H1 (cell line): ENCODE measurements at regions not wholly inside any gene's neighbourhood (a gene's known extent, or its start where the extent isn't known, plus 50 kb on each side); places are given as distances from the start of the nearest gene placed in this dataset.

Source experiments
- BRCA1 ChIP-seq: IDR thresholded peaks from 2 replicates; pipeline ENCODE4 v1.6.1; 2012; ENCODE audit warnings: low read depth, low read length, improper control_type of control experiment
- CHD1 ChIP-seq: IDR thresholded peaks from 2 replicates; pipeline ENCODE4 v1.6.1; 2012; ENCODE audit warnings: low read depth, low read length, improper control_type of control experiment
- CTBP2 ChIP-seq: IDR thresholded peaks from 2 replicates; pipeline ENCODE4 v1.7.0; 2011; ENCODE audit warnings: borderline replicate concordance, mild to moderate bottlenecking, moderate library complexity, mixed read lengths, low read length; ENCODE audit not compliant: insufficient read depth, insufficient read length
- EZH2 ChIP-seq: fragments of 200-600 bp; sonication (generic); IDR thresholded peaks from 2 replicates; pipeline ENCODE4 v1.7.1; 2012; ENCODE audit warnings: low read depth, mild to moderate bottlenecking, moderate library complexity, low read length, inconsistent platforms; ENCODE audit not compliant: severe bottlenecking
- FOSL1 ChIP-seq: IDR thresholded peaks from 2 replicates; pipeline ENCODE4 v1.6.1; 2011; ENCODE audit warnings: mild to moderate bottlenecking, low read depth, low read length, moderate library complexity; ENCODE audit not compliant: insufficient read depth
- KDM4A ChIP-seq: IDR thresholded peaks from one replicate; pipeline ENCODE4 v1.7.1; 2012; ENCODE audit warnings: low read depth, mild to moderate bottlenecking, moderate library complexity, low read length, inconsistent platforms; ENCODE audit not compliant: severe bottlenecking
- RBBP5 ChIP-seq: IDR thresholded peaks from 2 replicates; pipeline ENCODE4 v1.7.1; 2012; ENCODE audit warnings: low read depth, mild to moderate bottlenecking, inconsistent platforms, low read length, moderate library complexity, borderline replicate concordance
- SP1 ChIP-seq: IDR thresholded peaks from 2 replicates; pipeline ENCODE4 v1.6.1; 2011; ENCODE audit warnings: low read depth, low read length
- TF ChIP-seq, protein P1 (sequence below): fragments of 300-600 bp; sonication (generic); IDR thresholded peaks from 2 replicates; pipeline ENCODE4 v1.7.1; 2012; ENCODE audit warnings: low read length, moderate library complexity, mild to moderate bottlenecking, inconsistent platforms; ENCODE audit not compliant: insufficient replicate concordance

DNA sequence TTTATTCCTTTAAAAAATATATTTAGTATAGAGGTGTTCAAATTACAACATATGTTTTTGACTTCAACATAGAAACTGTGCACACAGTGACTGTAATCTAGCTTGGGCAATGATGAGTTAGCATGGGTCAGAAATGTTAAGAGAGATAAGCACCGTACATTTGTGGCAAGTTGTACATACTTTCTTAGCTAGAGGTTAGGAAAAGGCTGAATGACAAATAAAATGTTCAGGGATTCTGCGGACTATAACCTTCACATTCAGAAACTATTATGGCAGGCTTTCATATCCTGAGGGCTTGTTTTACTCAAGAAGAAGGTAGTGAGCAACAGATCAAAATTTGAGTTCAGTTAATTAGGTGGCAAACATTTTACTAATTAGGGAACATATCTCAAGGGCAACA is 379.7 kb upstream of the EPHA6 start (continued):
- TF ChIP-seq, protein P1, sequence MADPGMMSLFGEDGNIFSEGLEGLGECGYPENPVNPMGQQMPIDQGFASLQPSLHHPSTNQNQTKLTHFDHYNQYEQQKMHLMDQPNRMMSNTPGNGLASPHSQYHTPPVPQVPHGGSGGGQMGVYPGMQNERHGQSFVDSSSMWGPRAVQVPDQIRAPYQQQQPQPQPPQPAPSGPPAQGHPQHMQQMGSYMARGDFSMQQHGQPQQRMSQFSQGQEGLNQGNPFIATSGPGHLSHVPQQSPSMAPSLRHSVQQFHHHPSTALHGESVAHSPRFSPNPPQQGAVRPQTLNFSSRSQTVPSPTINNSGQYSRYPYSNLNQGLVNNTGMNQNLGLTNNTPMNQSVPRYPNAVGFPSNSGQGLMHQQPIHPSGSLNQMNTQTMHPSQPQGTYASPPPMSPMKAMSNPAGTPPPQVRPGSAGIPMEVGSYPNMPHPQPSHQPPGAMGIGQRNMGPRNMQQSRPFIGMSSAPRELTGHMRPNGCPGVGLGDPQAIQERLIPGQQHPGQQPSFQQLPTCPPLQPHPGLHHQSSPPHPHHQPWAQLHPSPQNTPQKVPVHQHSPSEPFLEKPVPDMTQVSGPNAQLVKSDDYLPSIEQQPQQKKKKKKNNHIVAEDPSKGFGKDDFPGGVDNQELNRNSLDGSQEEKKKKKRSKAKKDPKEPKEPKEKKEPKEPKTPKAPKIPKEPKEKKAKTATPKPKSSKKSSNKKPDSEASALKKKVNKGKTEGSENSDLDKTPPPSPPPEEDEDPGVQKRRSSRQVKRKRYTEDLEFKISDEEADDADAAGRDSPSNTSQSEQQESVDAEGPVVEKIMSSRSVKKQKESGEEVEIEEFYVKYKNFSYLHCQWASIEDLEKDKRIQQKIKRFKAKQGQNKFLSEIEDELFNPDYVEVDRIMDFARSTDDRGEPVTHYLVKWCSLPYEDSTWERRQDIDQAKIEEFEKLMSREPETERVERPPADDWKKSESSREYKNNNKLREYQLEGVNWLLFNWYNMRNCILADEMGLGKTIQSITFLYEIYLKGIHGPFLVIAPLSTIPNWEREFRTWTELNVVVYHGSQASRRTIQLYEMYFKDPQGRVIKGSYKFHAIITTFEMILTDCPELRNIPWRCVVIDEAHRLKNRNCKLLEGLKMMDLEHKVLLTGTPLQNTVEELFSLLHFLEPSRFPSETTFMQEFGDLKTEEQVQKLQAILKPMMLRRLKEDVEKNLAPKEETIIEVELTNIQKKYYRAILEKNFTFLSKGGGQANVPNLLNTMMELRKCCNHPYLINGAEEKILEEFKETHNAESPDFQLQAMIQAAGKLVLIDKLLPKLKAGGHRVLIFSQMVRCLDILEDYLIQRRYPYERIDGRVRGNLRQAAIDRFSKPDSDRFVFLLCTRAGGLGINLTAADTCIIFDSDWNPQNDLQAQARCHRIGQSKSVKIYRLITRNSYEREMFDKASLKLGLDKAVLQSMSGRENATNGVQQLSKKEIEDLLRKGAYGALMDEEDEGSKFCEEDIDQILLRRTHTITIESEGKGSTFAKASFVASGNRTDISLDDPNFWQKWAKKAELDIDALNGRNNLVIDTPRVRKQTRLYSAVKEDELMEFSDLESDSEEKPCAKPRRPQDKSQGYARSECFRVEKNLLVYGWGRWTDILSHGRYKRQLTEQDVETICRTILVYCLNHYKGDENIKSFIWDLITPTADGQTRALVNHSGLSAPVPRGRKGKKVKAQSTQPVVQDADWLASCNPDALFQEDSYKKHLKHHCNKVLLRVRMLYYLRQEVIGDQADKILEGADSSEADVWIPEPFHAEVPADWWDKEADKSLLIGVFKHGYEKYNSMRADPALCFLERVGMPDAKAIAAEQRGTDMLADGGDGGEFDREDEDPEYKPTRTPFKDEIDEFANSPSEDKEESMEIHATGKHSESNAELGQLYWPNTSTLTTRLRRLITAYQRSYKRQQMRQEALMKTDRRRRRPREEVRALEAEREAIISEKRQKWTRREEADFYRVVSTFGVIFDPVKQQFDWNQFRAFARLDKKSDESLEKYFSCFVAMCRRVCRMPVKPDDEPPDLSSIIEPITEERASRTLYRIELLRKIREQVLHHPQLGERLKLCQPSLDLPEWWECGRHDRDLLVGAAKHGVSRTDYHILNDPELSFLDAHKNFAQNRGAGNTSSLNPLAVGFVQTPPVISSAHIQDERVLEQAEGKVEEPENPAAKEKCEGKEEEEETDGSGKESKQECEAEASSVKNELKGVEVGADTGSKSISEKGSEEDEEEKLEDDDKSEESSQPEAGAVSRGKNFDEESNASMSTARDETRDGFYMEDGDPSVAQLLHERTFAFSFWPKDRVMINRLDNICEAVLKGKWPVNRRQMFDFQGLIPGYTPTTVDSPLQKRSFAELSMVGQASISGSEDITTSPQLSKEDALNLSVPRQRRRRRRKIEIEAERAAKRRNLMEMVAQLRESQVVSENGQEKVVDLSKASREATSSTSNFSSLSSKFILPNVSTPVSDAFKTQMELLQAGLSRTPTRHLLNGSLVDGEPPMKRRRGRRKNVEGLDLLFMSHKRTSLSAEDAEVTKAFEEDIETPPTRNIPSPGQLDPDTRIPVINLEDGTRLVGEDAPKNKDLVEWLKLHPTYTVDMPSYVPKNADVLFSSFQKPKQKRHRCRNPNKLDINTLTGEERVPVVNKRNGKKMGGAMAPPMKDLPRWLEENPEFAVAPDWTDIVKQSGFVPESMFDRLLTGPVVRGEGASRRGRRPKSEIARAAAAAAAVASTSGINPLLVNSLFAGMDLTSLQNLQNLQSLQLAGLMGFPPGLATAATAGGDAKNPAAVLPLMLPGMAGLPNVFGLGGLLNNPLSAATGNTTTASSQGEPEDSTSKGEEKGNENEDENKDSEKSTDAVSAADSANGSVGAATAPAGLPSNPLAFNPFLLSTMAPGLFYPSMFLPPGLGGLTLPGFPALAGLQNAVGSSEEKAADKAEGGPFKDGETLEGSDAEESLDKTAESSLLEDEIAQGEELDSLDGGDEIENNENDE, result no peak
- TF ChIP-seq RBBP5, result no peak
- TF ChIP-seq FOSL1, result no peak
- TF ChIP-seq CHD1, result no peak
- TF ChIP-seq SP1, result no peak
- no peak for TF ChIP-seq EZH2
- no peak for TF ChIP-seq BRCA1
- TF ChIP-seq CTBP2, result no peak
- TF ChIP-seq KDM4A, result no peak
- TF ChIP-seq, all 59 proteins: peak for 0
